ENCODE measurements at regions not wholly inside any gene's neighbourhood (a gene's known extent, or its start where the extent isn't known, plus 50 kb on each side); places are given as distances from the start of the nearest gene placed in this dataset.

- no peak for TF ChIP-seq CTCF (IDR thresholded peaks at IDR 0.05)
- no peak for TF ChIP-seq POLR2A (IDR thresholded peaks at IDR 0.05)
These were observed 991.4 kb upstream of the SLIT2 start for GRCh38 chr4:19260346-19260745.

All from testis (tissue), 2 donors.